ENCODE measurements at regions not wholly inside any gene's neighbourhood (a gene's known extent, or its start where the extent isn't known, plus 50 kb on each side); places are given as distances from the start of the nearest gene placed in this dataset.

GRCh38 chr4:7128234-7128633 is 60.4 kb upstream of the GRPEL1 start:
- no peak for TF ChIP-seq CTCF (IDR thresholded peaks at IDR 0.05; ENCODE audit: borderline replicate concordance, extremely low read depth, low read length, poor library complexity, severe bottlenecking)
- no peak for TF ChIP-seq EZH2 (IDR thresholded peaks at IDR 0.05; ENCODE audit: borderline replicate concordance, low read depth, low read length, severe bottlenecking)
